ENCODE measurements at regions not wholly inside any gene's neighbourhood (a gene's known extent, or its start where the extent isn't known, plus 50 kb on each side); places are given as distances from the start of the nearest gene placed in this dataset.

DNA sequence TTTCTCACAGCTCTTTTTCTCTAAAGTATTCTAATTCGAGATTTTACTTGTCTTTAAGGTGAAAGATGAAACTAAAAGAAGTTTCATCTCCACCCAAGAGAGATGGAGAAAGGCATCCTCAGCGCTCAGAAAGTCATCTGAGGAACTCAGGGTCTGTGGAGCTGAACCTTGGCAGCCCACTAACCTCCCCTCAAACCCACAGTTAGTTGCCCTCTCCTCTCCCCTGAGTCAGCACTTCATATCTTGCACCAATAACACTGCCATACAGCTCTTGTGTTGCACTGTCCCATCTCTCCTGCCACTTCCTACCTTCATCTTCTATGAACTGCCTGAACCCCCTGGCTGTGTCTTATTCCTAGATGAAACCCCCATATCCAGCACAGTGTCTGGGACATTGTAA, 184.8 kb downstream of the RAB28 start:
- no peaks in the 10 kb centered on the region for H3K27me3 Mint-ChIP-seq (ENCODE audit: insufficient read depth)
- H3K4me1 Mint-ChIP-seq: no peaks in the 10 kb centered on the region
- Histone ChIP-seq H3K9me3 (ENCODE audit: control insufficient read depth, low read length) (peaks cover 21% of the 10 kb centered on the region), H3K27ac (ENCODE audit: low read depth, low read length) (no peak overlapping the region), H3K36me3 (ENCODE audit: control insufficient read depth, insufficient read depth, low read length) (no peaks in the 10 kb centered on the region), H3K4me1 (ENCODE audit: control insufficient read depth, insufficient read depth, low read length) (no peaks in the 10 kb centered on the region), H3K4me3 (ENCODE audit: low read length) (no peak overlapping the region), H3K27me3 (ENCODE audit: control insufficient read depth, insufficient read depth, low read length, poor library complexity, severe bottlenecking) (no peaks in the 10 kb centered on the region), H3K9ac (ENCODE audit: extremely low read depth, low read length, poor library complexity, severe bottlenecking) (no peak overlapping the region)
- peaks cover 26% of the 10 kb centered on the region for H3K9me3 Mint-ChIP-seq
- TF ChIP-seq, protein P1, sequence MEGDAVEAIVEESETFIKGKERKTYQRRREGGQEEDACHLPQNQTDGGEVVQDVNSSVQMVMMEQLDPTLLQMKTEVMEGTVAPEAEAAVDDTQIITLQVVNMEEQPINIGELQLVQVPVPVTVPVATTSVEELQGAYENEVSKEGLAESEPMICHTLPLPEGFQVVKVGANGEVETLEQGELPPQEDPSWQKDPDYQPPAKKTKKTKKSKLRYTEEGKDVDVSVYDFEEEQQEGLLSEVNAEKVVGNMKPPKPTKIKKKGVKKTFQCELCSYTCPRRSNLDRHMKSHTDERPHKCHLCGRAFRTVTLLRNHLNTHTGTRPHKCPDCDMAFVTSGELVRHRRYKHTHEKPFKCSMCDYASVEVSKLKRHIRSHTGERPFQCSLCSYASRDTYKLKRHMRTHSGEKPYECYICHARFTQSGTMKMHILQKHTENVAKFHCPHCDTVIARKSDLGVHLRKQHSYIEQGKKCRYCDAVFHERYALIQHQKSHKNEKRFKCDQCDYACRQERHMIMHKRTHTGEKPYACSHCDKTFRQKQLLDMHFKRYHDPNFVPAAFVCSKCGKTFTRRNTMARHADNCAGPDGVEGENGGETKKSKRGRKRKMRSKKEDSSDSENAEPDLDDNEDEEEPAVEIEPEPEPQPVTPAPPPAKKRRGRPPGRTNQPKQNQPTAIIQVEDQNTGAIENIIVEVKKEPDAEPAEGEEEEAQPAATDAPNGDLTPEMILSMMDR (conservative IDR thresholded peaks at IDR 0.05): no peak
- no peak for DNase-seq
- no peak overlapping the region for H3K4me3 Mint-ChIP-seq
- no peak overlapping the region for H3K27ac Mint-ChIP-seq
- WGBS, 2 experiments (ENCODE audit: insufficient coverage in 1 of 2, insufficient read length in 1 of 2): 83 to 93% methylated on average over 1 to 2 of the region's 2 CpGs
- H3K36me3 Mint-ChIP-seq (ENCODE audit: low read depth): peaks cover 17% of the 10 kb centered on the region

DNA sequence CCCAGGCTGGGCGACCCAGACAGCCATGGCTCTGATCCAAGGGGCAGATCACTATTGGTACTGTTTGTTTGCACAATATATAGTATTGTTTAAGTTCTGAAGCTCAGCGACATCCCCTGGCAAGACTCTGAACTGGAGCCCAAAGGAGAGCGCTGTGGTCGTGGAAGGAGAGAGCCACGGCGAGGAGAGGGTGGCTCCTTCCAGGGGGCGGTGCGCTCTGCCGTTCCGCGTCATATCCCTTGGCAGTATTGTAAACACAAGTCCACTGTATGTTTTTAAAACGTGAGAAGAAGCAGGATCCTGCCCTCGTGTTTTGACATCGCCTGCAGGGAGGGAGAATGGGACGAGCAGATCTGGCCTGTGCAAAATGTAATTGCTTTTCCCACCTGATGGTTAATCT, 185.5 kb downstream of the RAB28 start:
- H3K27ac Mint-ChIP-seq: no peak overlapping the region
- peaks cover 17% of the 10 kb centered on the region for H3K36me3 Mint-ChIP-seq (ENCODE audit: low read depth)
- no peak overlapping the region for H3K4me3 ChIP-seq (ENCODE audit: low read length)
- H3K27me3 ChIP-seq (ENCODE audit: control insufficient read depth, insufficient read depth, low read length, poor library complexity, severe bottlenecking): no peaks in the 10 kb centered on the region
- WGBS, 2 experiments (ENCODE audit: insufficient coverage in 1 of 2, insufficient read length in 1 of 2): 94% methylated on average over 14 to 15 of the region's 15 CpGs
- no peak for DNase-seq
- peaks cover 21% of the 10 kb centered on the region for H3K9me3 ChIP-seq (ENCODE audit: control insufficient read depth, low read length)
- H3K4me3 Mint-ChIP-seq: no peak overlapping the region
- no peaks in the 10 kb centered on the region for H3K4me1 Mint-ChIP-seq
- no peak overlapping the region for H3K27ac ChIP-seq (ENCODE audit: low read depth, low read length)
- H3K9ac ChIP-seq (ENCODE audit: extremely low read depth, low read length, poor library complexity, severe bottlenecking): no peak overlapping the region
- TF ChIP-seq, protein P1 (conservative IDR thresholded peaks at IDR 0.05): no peak
- H3K27me3 Mint-ChIP-seq (ENCODE audit: insufficient read depth): no peaks in the 10 kb centered on the region
- H3K36me3 ChIP-seq (ENCODE audit: control insufficient read depth, insufficient read depth, low read length): no peaks in the 10 kb centered on the region
- H3K9me3 Mint-ChIP-seq: peaks cover 26% of the 10 kb centered on the region
- no peaks in the 10 kb centered on the region for H3K4me1 ChIP-seq (ENCODE audit: control insufficient read depth, insufficient read depth, low read length)

DNA sequence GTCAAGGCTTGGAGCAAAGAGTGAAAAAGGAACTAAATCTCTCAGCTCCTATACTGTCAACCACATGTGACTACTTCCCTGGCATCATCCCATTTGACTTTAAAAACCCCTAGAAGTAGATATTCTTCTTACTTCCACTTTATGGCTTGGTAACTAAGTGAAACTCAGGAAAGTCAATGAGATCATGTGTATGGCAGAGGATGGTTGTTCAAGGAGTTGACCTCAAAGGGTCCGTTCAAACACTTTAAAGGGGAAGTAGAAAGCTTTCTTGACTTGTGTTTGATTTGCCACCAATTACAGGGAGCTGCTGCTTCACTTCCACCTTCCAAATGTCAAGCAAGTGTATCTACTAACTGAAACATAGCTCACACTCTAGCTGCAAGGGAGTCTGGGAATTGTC, 187.2 kb downstream of the RAB28 start:
- TF ChIP-seq, protein P1 (conservative IDR thresholded peaks at IDR 0.05): no peak
- Mint-ChIP-seq H3K27ac (no peak overlapping the region), H3K4me3 (no peak overlapping the region), H3K27me3 (ENCODE audit: insufficient read depth) (no peaks in the 10 kb centered on the region), H3K4me1 (no peaks in the 10 kb centered on the region), H3K9me3 (peaks cover 26% of the 10 kb centered on the region), H3K36me3 (ENCODE audit: low read depth) (peaks cover 19% of the 10 kb centered on the region)
- H3K27me3 ChIP-seq (ENCODE audit: control insufficient read depth, insufficient read depth, low read length, poor library complexity, severe bottlenecking): no peaks in the 10 kb centered on the region
- H3K9me3 ChIP-seq (ENCODE audit: control insufficient read depth, low read length): peaks cover 21% of the 10 kb centered on the region
- no peak overlapping the region for H3K9ac ChIP-seq (ENCODE audit: extremely low read depth, low read length, poor library complexity, severe bottlenecking)
- WGBS, 2 experiments (ENCODE audit: insufficient coverage in 1 of 2, insufficient read length in 1 of 2): 79% methylated on average over 1 of the region's 1 CpG; no CpG with 5 or more reads in 1 of the 2 experiments
- no peak overlapping the region for H3K4me3 ChIP-seq (ENCODE audit: low read length)
- H3K27ac ChIP-seq (ENCODE audit: low read depth, low read length): no peak overlapping the region
- no peaks in the 10 kb centered on the region for H3K36me3 ChIP-seq (ENCODE audit: control insufficient read depth, insufficient read depth, low read length)
- DNase-seq: no peak
- H3K4me1 ChIP-seq (ENCODE audit: control insufficient read depth, insufficient read depth, low read length): no peaks in the 10 kb centered on the region
